ENCODE measurements at regions not wholly inside any gene's neighbourhood (a gene's known extent, or its start where the extent isn't known, plus 50 kb on each side); places are given as distances from the start of the nearest gene placed in this dataset.

GRCh38 chr9:13728131-13728530, 448.6 kb upstream of the MPDZ start:
- CTCF ChIA-PET (ENCODE audit: low intra/inter-chr PET ratio, low total read pairs): no interaction called here
- TF ChIP-seq ZNF10 (CRISPR knock-in tag; IDR thresholded peaks at IDR 0.05; ENCODE audit: borderline replicate concordance, low read depth) (no peak), ONECUT2 (CRISPR knock-in tag; IDR thresholded peaks at IDR 0.05) (no peak), FOXO4 (CRISPR knock-in tag; conservative IDR thresholded peaks at IDR 0.05) (no peak), NR0B2 (CRISPR knock-in tag; IDR thresholded peaks at IDR 0.05) (no peak), FOSL2 (CRISPR knock-in tag; IDR thresholded peaks at IDR 0.05) (no peak), ZEB1 (IDR thresholded peaks at IDR 0.05; ENCODE audit: insufficient replicate concordance, low read depth) (no peak), CSRNP2 (CRISPR knock-in tag; conservative IDR thresholded peaks at IDR 0.05; ENCODE audit: low read depth) (no peak), ZNF280D (CRISPR knock-in tag; IDR thresholded peaks at IDR 0.05) (no peak), ZNF207 (IDR thresholded peaks at IDR 0.05; ENCODE audit: borderline replicate concordance) (no peak), HDAC1 (CRISPR knock-in tag; IDR thresholded peaks at IDR 0.05) (no peak), U2AF1 (optimal IDR thresholded peaks at IDR 0.05; ENCODE audit: low read depth, low read length) (no peak), ZNF331 (CRISPR knock-in tag; IDR thresholded peaks at IDR 0.05) (no peak), POLR2G (IDR thresholded peaks at IDR 0.05; ENCODE audit: low read depth, low read length) (no peak), ZNF513 (CRISPR knock-in tag; conservative IDR thresholded peaks at IDR 0.05) (no peak), ZNF432 (CRISPR knock-in tag; IDR thresholded peaks at IDR 0.05; ENCODE audit: borderline replicate concordance) (no peak)

More at GRCh38 chr9:13728131-13728530, 448.6 kb upstream of the MPDZ start:
- Histone ChIP-seq H4K20me1 (ENCODE audit: insufficient read depth, low read length) (no peaks in the 10 kb centered on the region), H2AFZ (ENCODE audit: low read length) (no peak overlapping the region), H3K27me3 (ENCODE audit: control insufficient read depth in 1 of 2, insufficient read depth in 2 of 2, low read length in 2 of 2) (no peaks in the 10 kb centered on the region), H3K4me1 (ENCODE audit: insufficient read depth, low read length) (no peaks in the 10 kb centered on the region), H3K4me3 (replicated peaks in 1 of 3; ENCODE audit: insufficient read depth in 1 of 3, low read depth in 2 of 3, low read length in 3 of 3) (no peak overlapping the region), H3K36me3 (replicated peaks in 1 of 2; ENCODE audit: control insufficient read depth in 1 of 2, insufficient read depth in 2 of 2, low read length in 2 of 2) (no peaks in the 10 kb centered on the region), H3K9ac (ENCODE audit: insufficient read depth, low read depth, low read length) (no peak overlapping the region), H3K4me2 (ENCODE audit: low read depth, low read length) (no peak overlapping the region), H3K79me2 (ENCODE audit: insufficient read depth, low read length) (no peaks in the 10 kb centered on the region), H3K9me3 (ENCODE audit: low read length) (no peaks in the 10 kb centered on the region), H3K27ac (ENCODE audit: extremely low read length, insufficient read depth, low read length) (no peak overlapping the region)
- no peak for DNase-seq (ENCODE audit: low spot score)
- no peak for FAIRE-seq
- ATAC-seq: no peak
- intact Hi-C loops (cut with micrococcal nuclease; ENCODE audit: unreplicated experiment) (no loop called here), in situ Hi-C loops (cut with HindIII; ENCODE audit: extremely low pct_ligation_motif_present, low pct_unique_long_range_greater_than_20kb) (no loop called here)
- POLR2A ChIA-PET: no interaction called here
- BruUV-seq (replicated peaks): no TSS peak
- WGBS (ENCODE audit: low lambda C conversion rate): 0% methylated on average over 2 of the region's 2 CpGs
